ENCODE measurements at regions not wholly inside any gene's neighbourhood (a gene's known extent, or its start where the extent isn't known, plus 50 kb on each side); places are given as distances from the start of the nearest gene placed in this dataset.

- Histone ChIP-seq H3K36me3 (ENCODE audit: insufficient read depth in 1 of 2, low read depth in 1 of 2) (no peaks in the 10 kb centered on the region), H3K4me3 (no peak overlapping the region), H3K4me1 (no peaks in the 10 kb centered on the region), H3K27me3 (ENCODE audit: insufficient read depth in 3 of 3, low read length in 2 of 3) (no peaks in the 10 kb centered on the region), H3K9me3 (no peaks in the 10 kb centered on the region), H3K27ac (no peak overlapping the region)
- no peak for ATAC-seq
- no peak for DNase-seq
- 85 to 92% (median 91%) methylated on average over 6 of the region's 6 CpGs for WGBS, 3 donors
- intact Hi-C loops (cut with DNase I) = loop anchor here in 1 of 2 donors (5.0 kb wide), 1 partner anchor 113 kb away; no protein-coding TSS in a partner anchor
- no peak for TF ChIP-seq CTCF (IDR thresholded peaks at IDR 0.05)
Observed at GRCh38 chr6:40914005-40914404, 125.0 kb downstream of the UNC5CL start.

- peak overlapping the region; percentile 5 for H3K27ac ChIP-seq
- no peaks in the 10 kb centered on the region for H3K36me3 ChIP-seq (ENCODE audit: insufficient read depth in 1 of 2, low read depth in 1 of 2)
- no peaks in the 10 kb centered on the region for H3K27me3 ChIP-seq (ENCODE audit: insufficient read depth in 3 of 3, low read length in 2 of 3)
- peak; percentile 18 to 66 for DNase-seq
- no peak overlapping the region for H3K4me3 ChIP-seq
- peak; percentile 66 for TF ChIP-seq CTCF (IDR thresholded peaks at IDR 0.05)
- H3K4me1 ChIP-seq = peaks cover 7% of the 10 kb centered on the region
- intact Hi-C loops (cut with DNase I) = loop anchor here in 1 of 2 donors (5.0 kb wide), 1 partner anchor 115 kb away; no protein-coding TSS in a partner anchor
- WGBS, 3 donors = 50 to 56% (median 54%) methylated on average over 9 of the region's 9 CpGs
- no peaks in the 10 kb centered on the region for H3K9me3 ChIP-seq
- ATAC-seq = peak; percentile 96 to 99 (median 97)
Observed at GRCh38 chr6:40912158-40912946, 126.7 kb downstream of the UNC5CL start.

GRCh38 chr6:40910260-40910893 lies 128.6 kb downstream of the UNC5CL start:
- no peaks in the 10 kb centered on the region for H3K27me3 ChIP-seq (ENCODE audit: insufficient read depth in 3 of 3, low read length in 2 of 3)
- WGBS, 3 donors = 98 to 100% (median 98%) methylated on average over 2 of the region's 2 CpGs
- no peak overlapping the region for H3K4me3 ChIP-seq
- H3K9me3 ChIP-seq = no peaks in the 10 kb centered on the region
- no peak overlapping the region for H3K27ac ChIP-seq
- no peaks in the 10 kb centered on the region for H3K36me3 ChIP-seq (ENCODE audit: insufficient read depth in 1 of 2, low read depth in 1 of 2)
- no peak for DNase-seq
- TF ChIP-seq CTCF (IDR thresholded peaks at IDR 0.05) = no peak
- intact Hi-C loops (cut with DNase I) = loop anchor here in 1 of 2 donors (5.0 kb wide), 1 partner anchor 117 kb away; no protein-coding TSS in a partner anchor
- ATAC-seq = no peak
- H3K4me1 ChIP-seq = peaks cover 19% of the 10 kb centered on the region

- Histone ChIP-seq H3K9me3 (no peaks in the 10 kb centered on the region), H3K27me3 (ENCODE audit: insufficient read depth in 3 of 3, low read length in 2 of 3) (no peaks in the 10 kb centered on the region), H3K4me3 (no peak overlapping the region), H3K4me1 (peaks cover 19% of the 10 kb centered on the region), H3K36me3 (ENCODE audit: insufficient read depth in 1 of 2, low read depth in 1 of 2) (no peaks in the 10 kb centered on the region), H3K27ac (no peak overlapping the region)
- intact Hi-C loops (cut with DNase I) = loop anchor here in 1 of 2 donors (5.0 kb wide), 1 partner anchor 117 kb away; no protein-coding TSS in a partner anchor
- no peak for DNase-seq
- 91 to 97% (median 91%) methylated on average over 1 of the region's 1 CpG for WGBS, 3 donors
- ATAC-seq = no peak
- TF ChIP-seq CTCF (IDR thresholded peaks at IDR 0.05) = no peak
Observed at GRCh38 chr6:40909811-40910210, 129.2 kb downstream of the UNC5CL start.
